GM12878 (cell line): ENCODE measurements at regions not wholly inside any gene's neighbourhood (a gene's known extent, or its start where the extent isn't known, plus 50 kb on each side); places are given as distances from the start of the nearest gene placed in this dataset.

Experiments
- ATAC-seq: fragments of 200-7000 bp; cut with Tn5 transposase; 3 replicates; pipeline ENCODE4 v1.9.1; 2020; ENCODE audit warnings: mild to moderate bottlenecking, moderate library complexity
- BruUV-seq: library from RNA; stranded (reverse); fragments of 400-500 nt; replicated peaks from 2 replicates; lab custom pipeline; 2021; lab: Mats Ljungman, UMichigan
- CTCF ChIA-PET: fragments of 300-600 bp; sonication (Branson Sonifier 250); formaldehyde crosslinking; extraction: SDS; loops from one replicate; lab custom pipeline; 2021; ENCODE audit warnings: inconsistent platforms; lab: Yijun Ruan, JAX
- POLR2A ChIA-PET: fragments of 350-600 bp; formaldehyde crosslinking; extraction: SDS; loops from one replicate; lab custom pipeline; 2021; ENCODE audit warnings: inconsistent platforms; lab: Charles Lee
- RAD21 ChIA-PET: fragments of 300-600 bp; sonication (Branson Sonifier 250); formaldehyde crosslinking; loops from one replicate; lab custom pipeline; 2023; ENCODE audit warnings: antibody characterized with exemption; ENCODE audit not compliant: unreplicated experiment; lab: Charles Lee
- SMC1A ChIA-PET: fragments of 300-600 bp; sonication (Branson Sonifier 250); formaldehyde crosslinking; loops from one replicate; lab custom pipeline; 2023; ENCODE audit not compliant: unreplicated experiment, uncharacterized antibody; lab: Charles Lee
- DNase-seq: peaks from one replicate; pipeline ENCODE4 v3.0.0-alpha.2; 2011; ENCODE audit warnings: low read depth, low spot score
- FAIRE-seq: peaks from 3 replicates; lab custom pipeline; 2011; peaks lifted over from hg19 to GRCh38; lab: Jason Lieb, UNC
- H2AFZ ChIP-seq: 2 replicates; pipeline ENCODE4 v1.6.0; 2011; ENCODE audit warnings: low read depth, low read length, control low read depth; ENCODE audit not compliant: control insufficient read depth
- H3K27ac ChIP-seq: 2 replicates; pipeline ENCODE4 v1.5.1; 2011; ENCODE audit warnings: control low read depth; ENCODE audit not compliant: control insufficient read depth, insufficient read depth
- H3K27me3 ChIP-seq, 2 experiments: replicated peaks in 1 of 2; 2 replicates each; pipeline versions ENCODE4 v1.6.0 to v1.6.1; 2011; ENCODE audit warnings: low read length in 1 of 2; ENCODE audit not compliant: control insufficient read depth in 2 of 2, insufficient read depth in 2 of 2
- H3K36me3 ChIP-seq, 2 experiments: 2 replicates each; pipeline ENCODE4 v1.5.1; 2011; ENCODE audit warnings: low read length in 1 of 2; ENCODE audit not compliant: control insufficient read depth in 2 of 2, insufficient read depth in 2 of 2
- H3K4me1 ChIP-seq: 2 replicates; pipeline ENCODE4 v1.6.1; 2011; ENCODE audit warnings: mild to moderate bottlenecking, low read length, moderate library complexity, mixed read lengths; ENCODE audit not compliant: control insufficient read depth, insufficient read depth
- H3K4me2 ChIP-seq: 2 replicates; pipeline ENCODE4 v1.6.0; 2011; ENCODE audit warnings: control low read depth; ENCODE audit not compliant: control insufficient read depth, insufficient read depth
- H3K4me3 ChIP-seq: fragments of 200-600 bp; sonication (generic); 2 replicates; pipeline ENCODE4 v1.5.1; 2016
- H3K79me2 ChIP-seq: 2 replicates; pipeline ENCODE4 v1.6.0; 2011; ENCODE audit warnings: low read length; ENCODE audit not compliant: control insufficient read depth, insufficient read depth
- H3K9ac ChIP-seq: 2 replicates; pipeline ENCODE4 v1.8.0; 2011; ENCODE audit warnings: low read length, control low read depth, mixed read lengths; ENCODE audit not compliant: control insufficient read depth, insufficient read depth
- H3K9me3 ChIP-seq: replicated peaks from 3 replicates; pipeline ENCODE4 v1.5.1; 2011; ENCODE audit warnings: mild to moderate bottlenecking, low read length; ENCODE audit not compliant: control insufficient read depth, insufficient read depth
- H4K20me1 ChIP-seq: 2 replicates; pipeline ENCODE4 v1.6.0; 2011; ENCODE audit not compliant: control insufficient read depth, insufficient read depth
- ATF2 ChIP-seq: IDR thresholded peaks from 2 replicates; pipeline ENCODE4 v1.6.1; 2012; ENCODE audit warnings: low read length, inconsistent platforms
- ATF3 ChIP-seq: IDR thresholded peaks from 2 replicates; pipeline ENCODE4 v1.6.1; 2011; ENCODE audit warnings: low read depth, mild to moderate bottlenecking, low read length, moderate library complexity, borderline replicate concordance; ENCODE audit errors: extremely low read depth
- CHD1 ChIP-seq: IDR thresholded peaks from 2 replicates; pipeline ENCODE4 v1.6.1; 2012; ENCODE audit warnings: low read depth, low read length, improper control_type of control experiment
- E2F4 ChIP-seq: IDR thresholded peaks from 2 replicates; pipeline ENCODE4 v1.6.1; 2012; ENCODE audit warnings: low read depth, low read length, improper control_type of control experiment
- KAT2A ChIP-seq: conservative IDR thresholded peaks from 2 replicates; pipeline ENCODE4 v1.6.1; 2011; ENCODE audit warnings: low read depth, low read length; ENCODE audit not compliant: control insufficient read depth
- NFXL1 ChIP-seq: fragments of 450-650 bp; IDR thresholded peaks from 2 replicates; pipeline ENCODE4 v1.6.1; 2017; ENCODE audit warnings: antibody characterized with exemption, mild to moderate bottlenecking, borderline replicate concordance
- RCOR1 ChIP-seq: conservative IDR thresholded peaks from 2 replicates; pipeline ENCODE4 v1.6.1; 2012; ENCODE audit warnings: low read depth, low read length, improper control_type of control experiment
- RELA ChIP-seq: fragments of 450-650 bp; IDR thresholded peaks from 2 replicates; pipeline ENCODE4 v1.8.0; 2014; ENCODE audit warnings: borderline replicate concordance; ENCODE audit not compliant: partially characterized antibody
- RELB ChIP-seq: fragments of 450-650 bp; IDR thresholded peaks from 2 replicates; pipeline ENCODE4 v1.6.1; 2017; ENCODE audit warnings: low read depth, mild to moderate bottlenecking, moderate library complexity
- TBL1XR1 ChIP-seq: IDR thresholded peaks from 2 replicates; pipeline ENCODE4 v1.6.1; 2012; ENCODE audit warnings: low read depth, low read length, improper control_type of control experiment
- YBX1 ChIP-seq: fragments of 450-650 bp; IDR thresholded peaks from 2 replicates; pipeline ENCODE4 v1.6.1; 2016; ENCODE audit warnings: antibody characterized with exemption
- ZNF274 ChIP-seq: IDR thresholded peaks from one replicate; pipeline ENCODE4 v1.8.0; 2011; ENCODE audit not compliant: insufficient read length, insufficient read depth
- WGBS: methylation state at CpG from one replicate; pipeline ENCODE4 v1.1.6; 2016; ENCODE audit warnings: low lambda C conversion rate; ENCODE audit not compliant: insufficient replicate concordance, insufficient coverage; ENCODE audit errors: missing lambda C conversion rate; 5-methylcytosine and 5-hydroxymethylcytosine counted together
- in situ Hi-C: fragments of 300-500 bp; cut with MboI; formaldehyde crosslinking; loops from 9 replicates; pipeline ENCODE4 v1.14.3; 2018; ENCODE audit warnings: mixed read lengths
- intact Hi-C: fragments of 100-400 bp; cut with micrococcal nuclease; formaldehyde crosslinking; loops from one replicate; pipeline ENCODE4 v1.14.2; 2022; ENCODE audit not compliant: unreplicated experiment

GRCh38 chr10:44118500-44118899 is 266.4 kb downstream of the CXCL12 start:
- RAD21 ChIA-PET: no interaction called here
- H3K4me3 ChIP-seq: no peak overlapping the region
- FAIRE-seq (no peak), DNase-seq (no peak)
- H3K4me1 ChIP-seq: no peaks in the 10 kb centered on the region
- H2AFZ ChIP-seq: no peak overlapping the region
- no TSS peak for BruUV-seq
- H3K79me2 ChIP-seq: no peaks in the 10 kb centered on the region
- CTCF ChIA-PET: no interaction called here
- H3K9me3 ChIP-seq: no peaks in the 10 kb centered on the region
- 31% methylated on average over 3 of the region's 3 CpGs for WGBS
- TF ChIP-seq E2F4 (no peak), ZNF274 (no peak), YBX1 (no peak), RELB (no peak), ATF2 (no peak), ATF3 (no peak), TBL1XR1 (no peak), CHD1 (no peak), RELA (no peak), NFXL1 (no peak), RCOR1 (no peak), KAT2A (no peak)
- TF ChIP-seq, all 136 proteins: peak for 0
- Histone ChIP-seq H3K36me3 (no peaks in the 10 kb centered on the region), H3K4me2 (no peak overlapping the region), H3K9ac (no peak overlapping the region), H3K27ac (no peak overlapping the region), H4K20me1 (no peaks in the 10 kb centered on the region), H3K27me3 (no peaks in the 10 kb centered on the region)
- ChIA-PET SMC1A (interaction anchor here (1.0 to 1.4 kb wide), 2 partner anchors 8 to 122 kb away, joined by 3 to 4 read pairs; no protein-coding TSS in a partner anchor), POLR2A (no interaction called here)
- intact Hi-C loops (no loop called here), in situ Hi-C loops (no loop called here)
- ATAC-seq: no peak
